GM12872 (cell line): ENCODE measurements at regions not wholly inside any gene's neighbourhood (a gene's known extent, or its start where the extent isn't known, plus 50 kb on each side); places are given as distances from the start of the nearest gene placed in this dataset.

Source experiments
- CTCF ChIP-seq: IDR thresholded peaks from 3 replicates; pipeline ENCODE4 v1.5.1; 2011; ENCODE audit warnings: low read depth, mild to moderate bottlenecking, low read length, moderate library complexity; ENCODE audit not compliant: insufficient read depth

DNA sequence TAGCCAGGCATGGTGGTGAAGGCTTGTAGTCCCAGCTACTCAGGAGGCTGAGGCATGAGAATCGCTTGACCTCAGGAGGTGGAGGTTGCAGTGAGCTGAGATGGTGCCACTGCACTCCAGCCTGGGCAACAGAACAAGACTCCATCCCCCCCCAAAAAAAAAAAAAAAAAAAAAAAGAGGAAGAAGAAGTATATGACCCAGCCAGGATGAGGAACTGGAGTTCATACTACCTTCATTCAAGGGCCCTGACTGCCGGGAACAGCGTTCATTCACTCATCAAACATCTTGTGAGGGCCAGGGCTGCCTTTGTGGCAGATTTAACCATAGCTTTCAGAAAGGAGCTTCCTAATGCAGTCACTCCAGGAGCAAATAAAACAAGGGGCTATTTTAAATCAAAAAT is 127.6 kb downstream of the MRPS6 start:
- TF ChIP-seq CTCF = no peak

DNA sequence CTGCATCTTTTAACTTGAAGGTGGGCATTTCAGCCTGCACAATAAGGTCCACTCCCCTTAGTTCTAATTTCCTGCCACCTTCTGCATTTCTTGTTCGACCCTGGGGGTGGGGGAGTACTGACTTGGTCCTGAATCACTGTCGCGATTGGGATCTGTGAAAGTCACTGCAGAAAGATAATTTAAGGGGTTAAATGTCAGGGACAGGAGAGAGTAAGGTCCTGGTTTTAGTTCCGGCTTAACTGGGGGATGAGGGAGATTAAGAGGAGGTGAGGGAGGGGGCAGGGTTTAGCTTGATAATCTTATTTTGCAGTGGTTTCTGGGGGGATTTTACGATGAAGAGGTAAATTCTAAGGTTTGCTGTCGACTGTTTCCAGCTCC is 128.1 kb downstream of the MRPS6 start:
- no peak for TF ChIP-seq CTCF

GRCh38 chr21:34202553-34203372 is 129.4 kb downstream of the MRPS6 start:
- no peak for TF ChIP-seq CTCF

DNA sequence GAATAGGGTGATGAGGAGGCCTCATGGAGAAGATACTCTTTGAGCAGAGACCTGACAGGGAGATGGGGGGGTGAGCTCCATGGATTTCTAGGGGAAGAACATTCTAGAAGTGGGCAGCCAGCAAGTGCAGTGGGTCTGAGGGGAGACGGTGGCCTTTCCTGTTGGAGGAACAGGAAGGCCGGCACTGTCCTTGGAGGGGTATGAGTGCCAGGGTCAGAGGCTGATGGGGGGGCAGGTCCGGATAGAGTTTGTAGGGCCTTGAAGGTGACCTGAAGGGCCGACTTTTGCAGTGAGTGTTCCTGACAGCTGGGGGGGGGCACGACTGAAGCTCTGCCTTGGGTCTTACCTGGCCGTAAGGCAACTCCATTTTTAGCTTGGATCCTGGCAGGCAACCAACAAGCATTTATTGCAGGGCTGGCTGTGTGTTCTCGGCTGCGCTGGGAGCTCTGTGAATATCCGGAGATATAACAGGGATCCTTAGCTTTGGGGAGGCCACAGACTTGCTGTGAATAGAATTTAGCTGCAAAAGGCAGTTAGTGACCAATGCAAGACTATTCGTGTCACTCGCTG is 130.6 kb downstream of the MRPS6 start:
- no peak for TF ChIP-seq CTCF

DNA sequence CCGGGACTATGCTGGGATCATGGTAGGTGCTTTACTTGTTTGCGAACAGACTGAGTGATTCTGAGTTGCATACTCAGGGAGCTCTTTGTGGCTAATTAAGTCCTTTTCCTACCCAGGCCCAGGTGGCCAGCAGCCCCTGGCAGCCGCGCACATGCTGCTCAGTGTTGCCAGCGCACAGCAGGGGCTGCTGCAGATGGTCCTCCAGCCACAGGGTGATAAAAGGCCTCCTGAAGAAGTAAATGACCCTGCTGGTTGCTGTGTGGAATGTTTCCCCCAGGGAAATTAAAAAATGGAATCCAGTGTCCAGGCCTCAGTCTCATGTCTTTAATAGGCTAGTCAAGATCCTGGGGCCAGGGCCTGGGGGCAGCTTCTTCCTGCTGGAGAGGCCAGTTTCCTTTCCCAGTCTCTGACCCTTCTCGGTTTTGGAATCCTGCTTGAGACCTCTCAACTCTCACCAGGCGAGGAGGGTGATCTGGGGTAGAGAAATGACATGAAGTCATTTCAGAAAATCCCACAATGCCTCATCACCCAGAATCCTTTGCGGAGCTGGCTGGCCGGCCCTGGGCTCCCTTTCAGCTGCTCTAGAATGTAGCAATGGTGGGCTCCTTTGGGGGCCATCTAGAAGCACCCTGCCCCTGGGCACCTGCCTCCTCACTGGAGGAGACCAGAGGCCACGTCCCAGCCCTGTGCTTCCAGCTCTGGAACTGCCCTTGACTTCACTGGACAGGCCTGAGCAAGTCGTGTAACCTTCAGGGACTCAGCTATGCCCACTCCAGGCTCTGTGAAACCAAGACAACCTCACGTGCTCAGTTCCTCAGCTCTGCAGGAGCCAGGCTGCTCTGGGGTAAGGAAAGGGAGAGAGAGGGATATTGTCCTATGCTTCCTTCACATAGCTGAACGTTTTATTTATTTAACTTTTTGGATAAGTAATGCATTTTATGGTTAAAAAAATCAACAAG is 131.4 kb downstream of the MRPS6 start:
- TF ChIP-seq CTCF = no peak

DNA sequence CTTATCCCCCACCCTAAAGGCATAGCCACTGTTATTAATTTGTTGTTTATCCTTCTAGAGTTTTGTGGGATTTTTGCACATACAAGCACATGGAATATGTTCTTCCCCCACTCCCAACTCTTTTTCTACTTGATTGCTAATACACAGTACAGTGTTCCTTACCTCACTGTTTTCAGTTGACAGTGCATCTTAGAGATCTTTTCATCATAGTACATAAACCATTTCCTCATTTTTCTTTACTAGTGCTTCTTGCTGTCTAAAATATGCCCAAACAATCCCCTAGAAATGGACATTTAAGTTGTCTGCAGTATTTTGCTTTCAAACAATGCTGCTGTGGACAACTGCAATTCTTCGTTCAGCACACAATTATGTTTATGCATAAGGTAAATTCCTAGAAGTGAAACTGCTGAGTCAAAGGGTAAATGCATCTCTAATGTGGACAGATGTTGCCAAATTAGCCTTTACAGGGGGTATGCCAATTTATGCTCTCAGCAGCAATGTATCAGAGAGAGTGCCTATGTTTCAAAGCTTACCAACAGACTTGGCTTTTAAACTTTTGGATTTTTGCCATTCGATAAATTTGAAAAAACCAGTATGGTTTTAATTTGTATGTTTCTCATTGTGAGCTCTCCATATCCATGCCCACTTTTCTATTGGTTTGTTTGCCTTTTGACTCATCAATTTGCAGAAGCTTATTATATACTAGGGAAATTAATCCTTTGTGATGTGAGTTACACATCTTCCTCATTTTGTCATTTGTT is 132.6 kb downstream of the MRPS6 start:
- no peak for TF ChIP-seq CTCF
